NCI-H128 (cell line): ENCODE measurements at regions not wholly inside any gene's neighbourhood (a gene's known extent, or its start where the extent isn't known, plus 50 kb on each side); places are given as distances from the start of the nearest gene placed in this dataset.
"Not testable (repeated sequence)": the region's sequence is repeated elsewhere in the genome, so short reads cannot be mapped to it uniquely, and the experiment has no call there.

Experiments used
- DNase-seq: peaks from one replicate; lab custom pipeline; 2025; ENCODE audit not compliant: unreplicated experiment; lab: John Stamatoyannopoulos, UW

GRCh38 chr2:35185861-35186412, 1169.6 kb upstream of the CRIM1 start:
- no peak for DNase-seq

- no peak for DNase-seq
Observed at GRCh38 chr2:35184471-35184870, 1171.1 kb upstream of the CRIM1 start.

GRCh38 chr2:35176726-35177125, 1178.9 kb upstream of the CRIM1 start:
- DNase-seq = not testable (repeated sequence)

- no peak for DNase-seq
Observed at GRCh38 chr2:35174845-35175244, 1180.7 kb upstream of the CRIM1 start.

- DNase-seq = no peak
Observed at GRCh38 chr2:35172687-35173086, 1182.9 kb upstream of the CRIM1 start.

- DNase-seq = no peak
Observed at GRCh38 chr2:35168351-35168750, 1187.2 kb upstream of the CRIM1 start.

GRCh38 chr2:35163948-35164347, 1191.6 kb upstream of the CRIM1 start:
- no peak for DNase-seq

- no peak for DNase-seq
Observed at GRCh38 chr2:35160871-35161270, 1194.7 kb upstream of the CRIM1 start.

DNA sequence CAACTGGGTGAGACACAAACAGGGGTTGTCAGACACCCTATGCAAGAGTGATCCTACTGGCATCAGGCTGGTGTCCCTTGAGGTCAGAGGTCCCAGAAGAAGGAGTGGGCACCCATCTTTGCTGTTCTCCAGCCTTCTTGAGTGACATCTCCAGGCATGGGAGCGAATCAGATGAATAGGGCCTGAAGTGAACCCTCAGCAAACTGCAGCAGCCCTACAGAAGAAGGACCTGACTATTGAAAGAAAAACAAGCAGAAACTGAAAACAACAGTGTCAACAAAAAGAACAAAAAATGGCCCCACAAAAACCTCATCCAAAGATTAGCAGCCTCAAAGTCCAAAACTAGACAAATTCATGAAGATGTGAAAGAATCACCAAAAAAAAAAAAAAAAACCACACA, 1229.7 kb upstream of the CRIM1 start:
- DNase-seq = no peak

DNA sequence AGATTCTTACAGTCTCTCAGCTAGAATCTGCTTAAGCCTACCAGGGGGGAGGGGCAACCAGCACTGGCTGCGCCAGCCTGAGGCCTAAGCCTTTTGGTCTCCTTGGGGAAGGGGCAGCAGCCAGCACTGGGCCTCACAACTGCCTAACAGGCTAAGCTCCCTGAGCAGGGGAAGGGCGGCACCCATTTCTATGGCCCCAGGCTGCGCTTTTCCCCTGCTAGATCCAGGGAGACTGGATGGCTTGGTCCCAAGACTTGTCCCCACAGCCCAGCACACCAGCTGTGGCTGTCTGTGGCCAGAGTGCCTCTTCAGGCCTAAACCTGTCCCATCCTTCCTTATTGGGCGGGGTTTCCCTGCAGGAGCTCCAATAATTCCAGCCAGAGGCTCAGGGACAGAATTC, 1230.3 kb upstream of the CRIM1 start:
- DNase-seq = no peak

GRCh38 chr2:35116151-35116550, 1239.4 kb upstream of the CRIM1 start:
- DNase-seq = no peak

GRCh38 chr2:35114765-35115164, 1240.8 kb upstream of the CRIM1 start:
- no peak for DNase-seq

GRCh38 chr2:35112367-35112766, 1243.2 kb upstream of the CRIM1 start:
- not testable (repeated sequence) for DNase-seq

- no peak for DNase-seq
Observed at GRCh38 chr2:35104309-35104708, 1251.3 kb upstream of the CRIM1 start.

- no peak for DNase-seq
Observed at GRCh38 chr2:35099342-35099741, 1256.2 kb upstream of the CRIM1 start.

DNA sequence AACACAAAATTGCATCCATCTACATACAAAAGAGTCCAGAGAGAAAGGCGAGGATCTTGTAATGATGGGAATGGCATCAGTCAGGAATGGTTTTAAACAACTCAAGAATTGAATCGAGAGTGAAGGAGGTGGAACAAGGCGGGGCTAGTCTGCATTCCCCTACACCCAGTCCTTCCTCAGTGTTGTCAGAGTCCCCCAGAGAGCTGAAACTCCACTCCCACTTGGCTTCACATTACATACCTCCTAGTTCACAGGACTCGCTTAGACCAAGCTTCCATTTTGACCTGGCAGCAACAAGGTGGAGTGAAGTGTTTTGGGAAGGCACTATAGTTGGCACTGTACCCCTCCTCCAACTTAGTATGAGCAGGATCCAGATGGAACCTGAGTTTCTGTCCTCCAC, 1273.5 kb upstream of the CRIM1 start:
- DNase-seq = no peak

DNA sequence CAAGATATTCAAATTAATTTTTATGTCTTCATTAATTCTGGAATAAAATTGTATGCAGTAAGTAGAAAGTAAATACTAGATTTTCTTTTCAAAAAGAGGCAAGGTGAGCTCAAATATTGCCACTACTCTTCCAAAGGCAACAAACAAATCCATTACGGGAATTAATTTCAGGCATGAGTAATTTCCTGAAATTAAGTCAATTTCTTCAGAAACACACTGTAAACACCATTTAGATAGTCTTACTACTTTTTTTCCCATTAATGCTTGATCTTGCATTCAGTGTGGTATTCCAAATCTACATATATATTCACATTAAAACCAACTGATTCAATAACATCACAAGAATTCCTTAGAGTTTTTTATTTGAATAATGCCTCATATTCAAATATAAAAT, 1274.0 kb upstream of the CRIM1 start:
- no peak for DNase-seq

DNA sequence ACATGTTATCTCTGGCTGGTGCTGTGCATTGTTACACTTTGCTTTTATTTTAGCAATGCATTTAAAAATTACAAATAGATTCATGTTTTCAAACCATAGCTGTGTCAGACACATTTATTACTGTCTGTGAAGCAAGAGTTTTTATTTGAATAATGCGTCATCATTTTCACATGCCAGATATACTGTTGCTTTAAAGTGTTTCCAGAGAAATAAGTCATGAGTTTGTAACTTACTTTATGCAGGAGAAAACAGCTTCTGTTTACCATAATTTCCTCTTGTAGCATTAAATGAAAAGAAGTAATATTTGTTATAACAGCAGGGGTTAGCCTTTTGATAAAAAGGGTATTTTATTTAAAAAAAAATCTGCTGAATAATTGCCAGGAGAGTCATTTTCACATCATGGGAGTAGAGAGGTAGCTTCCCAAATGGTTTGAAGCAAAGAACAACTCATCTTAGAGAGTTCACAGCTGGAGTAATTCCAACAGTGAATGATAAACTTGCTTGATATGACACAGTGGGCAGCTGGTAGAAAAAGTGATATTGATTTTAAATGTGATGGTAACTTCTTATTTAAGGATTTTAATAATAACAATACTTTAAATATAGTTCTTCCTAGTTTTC, 1274.5 kb upstream of the CRIM1 start:
- DNase-seq = no peak

GRCh38 chr2:35080231-35080910, 1275.2 kb upstream of the CRIM1 start:
- DNase-seq = no peak

- no peak for DNase-seq
Observed at GRCh38 chr2:35067420-35067819, 1288.2 kb upstream of the CRIM1 start.

GRCh38 chr2:35063836-35064235, 1291.7 kb upstream of the CRIM1 start:
- no peak for DNase-seq

DNA sequence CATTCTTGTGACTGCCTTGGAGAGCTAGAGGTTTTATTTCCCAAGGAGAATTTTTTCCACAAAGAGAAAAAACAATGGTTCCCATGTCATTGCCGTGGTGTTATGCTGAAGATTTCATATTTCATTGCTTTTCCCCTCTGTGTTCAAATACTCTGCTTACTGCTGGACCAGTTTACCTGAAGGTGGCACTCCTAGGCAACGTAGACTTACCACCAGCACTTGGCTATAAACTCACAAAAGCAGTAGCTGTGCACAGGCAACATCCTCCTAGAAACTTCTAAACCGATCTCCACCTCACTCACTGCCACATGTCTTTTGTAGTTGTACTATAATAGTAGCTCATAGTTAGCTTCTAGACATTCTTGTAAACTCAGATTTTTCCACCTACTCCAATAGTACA, 1319.7 kb upstream of the CRIM1 start:
- no peak for DNase-seq

GRCh38 chr2:35033748-35034147, 1321.8 kb upstream of the CRIM1 start:
- no peak for DNase-seq
